ENCODE measurements at regions not wholly inside any gene's neighbourhood (a gene's known extent, or its start where the extent isn't known, plus 50 kb on each side); places are given as distances from the start of the nearest gene placed in this dataset.

GRCh38 chr2:137845422-137845821 lies 118.9 kb upstream of the HNMT start:
- Histone ChIP-seq H2AFZ (no peak overlapping the region), H3K27me3 (ENCODE audit: control insufficient read depth, insufficient read depth, low read length) (no peaks in the 10 kb centered on the region), H3K27ac (no peak overlapping the region), H3K9ac (no peak overlapping the region), H3K79me2 (no peaks in the 10 kb centered on the region), H3K36me3 (ENCODE audit: control insufficient read depth, insufficient read depth, low read length) (no peaks in the 10 kb centered on the region), H3K4me2 (ENCODE audit: low read length) (no peak overlapping the region), H3K9me3 (ENCODE audit: control insufficient read depth, low read length) (no peaks in the 10 kb centered on the region), H3K4me1 (no peaks in the 10 kb centered on the region), H3K4me3 (ENCODE audit: low read depth, low read length) (no peak overlapping the region)
- TF ChIP-seq CTCF (IDR thresholded peaks at IDR 0.05) = no peak

GRCh38 chr2:137846993-137847392 lies 117.3 kb upstream of the HNMT start:
- TF ChIP-seq CTCF (IDR thresholded peaks at IDR 0.05) = no peak
- Histone ChIP-seq H3K9me3 (ENCODE audit: control insufficient read depth, low read length) (no peaks in the 10 kb centered on the region), H3K27me3 (ENCODE audit: control insufficient read depth, insufficient read depth, low read length) (no peaks in the 10 kb centered on the region), H3K79me2 (no peaks in the 10 kb centered on the region), H2AFZ (no peak overlapping the region), H3K27ac (no peak overlapping the region), H3K4me1 (no peaks in the 10 kb centered on the region), H3K4me2 (ENCODE audit: low read length) (no peak overlapping the region), H3K4me3 (ENCODE audit: low read depth, low read length) (no peak overlapping the region), H3K36me3 (ENCODE audit: control insufficient read depth, insufficient read depth, low read length) (no peaks in the 10 kb centered on the region), H3K9ac (no peak overlapping the region)

- Histone ChIP-seq H3K79me2 (no peaks in the 10 kb centered on the region), H3K9me3 (ENCODE audit: control insufficient read depth, low read length) (no peaks in the 10 kb centered on the region), H2AFZ (no peak overlapping the region), H3K27ac (no peak overlapping the region), H3K9ac (no peak overlapping the region), H3K4me1 (no peaks in the 10 kb centered on the region), H3K4me2 (ENCODE audit: low read length) (no peak overlapping the region), H3K36me3 (ENCODE audit: control insufficient read depth, insufficient read depth, low read length) (no peaks in the 10 kb centered on the region), H3K4me3 (ENCODE audit: low read depth, low read length) (no peak overlapping the region), H3K27me3 (ENCODE audit: control insufficient read depth, insufficient read depth, low read length) (no peaks in the 10 kb centered on the region)
- TF ChIP-seq CTCF (IDR thresholded peaks at IDR 0.05) = no peak
These were observed 116.8 kb upstream of the HNMT start for GRCh38 chr2:137847443-137847842.

- Histone ChIP-seq H3K27me3 (ENCODE audit: control insufficient read depth, insufficient read depth, low read length) (no peaks in the 10 kb centered on the region), H3K9ac (no peak overlapping the region), H3K9me3 (ENCODE audit: control insufficient read depth, low read length) (no peaks in the 10 kb centered on the region), H3K4me1 (no peaks in the 10 kb centered on the region), H3K36me3 (ENCODE audit: control insufficient read depth, insufficient read depth, low read length) (no peaks in the 10 kb centered on the region), H3K79me2 (no peaks in the 10 kb centered on the region), H2AFZ (no peak overlapping the region), H3K4me3 (ENCODE audit: low read depth, low read length) (no peak overlapping the region), H3K4me2 (ENCODE audit: low read length) (no peak overlapping the region), H3K27ac (no peak overlapping the region)
- TF ChIP-seq CTCF (IDR thresholded peaks at IDR 0.05) = no peak
These were observed 106.4 kb upstream of the HNMT start for GRCh38 chr2:137857881-137858280.

DNA sequence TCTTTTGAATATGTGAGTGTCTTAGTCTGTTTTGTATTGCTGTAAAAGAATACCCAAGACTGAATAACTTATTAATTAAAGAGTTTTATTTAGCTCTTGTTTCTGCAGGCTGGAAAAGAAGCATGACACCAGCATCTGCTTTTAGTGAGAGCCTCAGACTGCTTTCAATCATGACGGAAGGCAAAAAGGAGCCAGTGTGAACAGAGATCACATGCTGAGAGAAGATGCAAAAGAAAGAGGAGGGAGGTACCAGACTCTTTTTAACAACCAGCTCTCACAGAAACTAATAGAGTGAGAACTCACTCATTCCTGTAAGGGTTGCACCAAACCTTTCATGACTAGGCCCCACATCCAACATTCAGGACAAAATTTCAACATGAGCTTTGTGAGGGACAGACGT lies 101.6 kb upstream of the HNMT start:
- no peak overlapping the region for H3K9ac ChIP-seq
- H3K27ac ChIP-seq = no peak overlapping the region

More for the DNA sequence above, 101.6 kb upstream of the HNMT start:
- Histone ChIP-seq H3K4me1 (no peaks in the 10 kb centered on the region), H3K36me3 (ENCODE audit: control insufficient read depth, insufficient read depth, low read length) (no peaks in the 10 kb centered on the region), H3K9me3 (ENCODE audit: control insufficient read depth, low read length) (no peaks in the 10 kb centered on the region), H3K27me3 (ENCODE audit: control insufficient read depth, insufficient read depth, low read length) (no peaks in the 10 kb centered on the region), H2AFZ (no peak overlapping the region), H3K4me2 (ENCODE audit: low read length) (no peak overlapping the region), H3K4me3 (ENCODE audit: low read depth, low read length) (no peak overlapping the region), H3K79me2 (no peaks in the 10 kb centered on the region)
- TF ChIP-seq CTCF (IDR thresholded peaks at IDR 0.05) = no peak

Data from parathyroid adenoma (tissue), 2 donors.